HCT116 (cell line): ENCODE measurements at regions not wholly inside any gene's neighbourhood (a gene's known extent, or its start where the extent isn't known, plus 50 kb on each side); places are given as distances from the start of the nearest gene placed in this dataset.

ENCODE experiments used
- ELF1 ChIP-seq: IDR thresholded peaks from 2 replicates; pipeline ENCODE4 v1.6.1; 2012; ENCODE audit warnings: low read depth, borderline replicate concordance
- EZH2phosphoT487 ChIP-seq: fragments of 200-600 bp; IDR thresholded peaks from 2 replicates; pipeline ENCODE4 v1.6.1; 2018; ENCODE audit warnings: antibody characterized with exemption, borderline replicate concordance
- RAD21 ChIP-seq: IDR thresholded peaks from 2 replicates; pipeline ENCODE4 v1.6.1; 2012; ENCODE audit warnings: low read depth, mild to moderate bottlenecking
- SRF ChIP-seq: IDR thresholded peaks from 2 replicates; pipeline ENCODE4 v1.6.1; 2012; ENCODE audit warnings: low read depth
- TF ChIP-seq, protein P1 (sequence below), 3 experiments: fragments of 200-600 bp in 1 of 3; sonication (generic) in 1 of 3; IDR thresholded peaks in 2 of 3; conservative IDR thresholded peaks in 1 of 3; 2 replicates each; pipeline ENCODE4 v1.5.1; 2012 to 2017; ENCODE audit warnings: low read depth in 2 of 3, low read length in 2 of 3, antibody characterized with exemption in 1 of 3, borderline replicate concordance in 1 of 3, control low read depth in 1 of 3, mild to moderate bottlenecking in 1 of 3, mixed read lengths in 1 of 3, mixed run types in 1 of 3, moderate library complexity in 1 of 3; ENCODE audit not compliant: insufficient read depth in 1 of 3

DNA sequence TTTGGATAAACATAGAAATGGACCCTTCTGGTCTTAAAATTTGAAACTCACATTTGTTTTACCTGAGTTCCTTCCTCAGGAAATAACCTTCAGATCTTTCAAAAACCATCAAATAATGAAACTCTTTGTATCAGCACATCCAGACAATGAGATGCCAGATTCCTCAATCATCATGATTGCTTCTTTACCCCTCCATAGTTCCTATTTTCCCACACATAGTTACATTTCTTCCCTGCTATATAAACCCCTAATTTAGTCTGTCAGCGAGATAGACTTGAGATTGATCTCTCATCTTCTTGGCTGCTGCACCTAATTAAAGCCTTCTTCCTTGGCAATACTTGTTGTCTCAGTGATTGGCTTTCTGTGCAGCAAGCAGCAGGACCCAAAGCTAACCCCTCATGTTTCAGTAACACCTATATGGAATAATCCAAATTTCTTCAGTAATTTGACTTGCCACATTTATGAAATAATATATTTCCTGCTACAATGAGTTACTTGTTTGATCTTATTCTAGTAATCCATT, 83.9 kb upstream of the BANK1 start:
- TF ChIP-seq RAD21, result no peak
- TF ChIP-seq, protein P1, sequence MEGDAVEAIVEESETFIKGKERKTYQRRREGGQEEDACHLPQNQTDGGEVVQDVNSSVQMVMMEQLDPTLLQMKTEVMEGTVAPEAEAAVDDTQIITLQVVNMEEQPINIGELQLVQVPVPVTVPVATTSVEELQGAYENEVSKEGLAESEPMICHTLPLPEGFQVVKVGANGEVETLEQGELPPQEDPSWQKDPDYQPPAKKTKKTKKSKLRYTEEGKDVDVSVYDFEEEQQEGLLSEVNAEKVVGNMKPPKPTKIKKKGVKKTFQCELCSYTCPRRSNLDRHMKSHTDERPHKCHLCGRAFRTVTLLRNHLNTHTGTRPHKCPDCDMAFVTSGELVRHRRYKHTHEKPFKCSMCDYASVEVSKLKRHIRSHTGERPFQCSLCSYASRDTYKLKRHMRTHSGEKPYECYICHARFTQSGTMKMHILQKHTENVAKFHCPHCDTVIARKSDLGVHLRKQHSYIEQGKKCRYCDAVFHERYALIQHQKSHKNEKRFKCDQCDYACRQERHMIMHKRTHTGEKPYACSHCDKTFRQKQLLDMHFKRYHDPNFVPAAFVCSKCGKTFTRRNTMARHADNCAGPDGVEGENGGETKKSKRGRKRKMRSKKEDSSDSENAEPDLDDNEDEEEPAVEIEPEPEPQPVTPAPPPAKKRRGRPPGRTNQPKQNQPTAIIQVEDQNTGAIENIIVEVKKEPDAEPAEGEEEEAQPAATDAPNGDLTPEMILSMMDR (IDR thresholded peaks at IDR 0.05 in 2 of 3, conservative IDR thresholded peaks at IDR 0.05 in 1 of 3; ENCODE audit: borderline replicate concordance in 1 of 3, insufficient read depth in 1 of 3, low read depth in 2 of 3, low read length in 2 of 3), result no peak
- no peak for TF ChIP-seq ELF1
- no peak for TF ChIP-seq SRF
- TF ChIP-seq EZH2phosphoT487, result no peak
